OCI-LY7 (cell line): ENCODE measurements at regions not wholly inside any gene's neighbourhood (a gene's known extent, or its start where the extent isn't known, plus 50 kb on each side); places are given as distances from the start of the nearest gene placed in this dataset.

Experiments used
- BruUV-seq: library from RNA; stranded (reverse); fragments of 400-500 nt; replicated peaks from 2 replicates; lab custom pipeline; 2021; lab: Mats Ljungman, UMichigan
- CTCF ChIA-PET: fragments of 300-600 bp; sonication (Branson Sonifier 250); formaldehyde crosslinking; loops from one replicate; lab custom pipeline; 2022; ENCODE audit warnings: antibody characterized with exemption; ENCODE audit not compliant: unreplicated experiment; lab: Charles Lee
- POLR2A ChIA-PET: fragments of 300-600 bp; sonication (Branson Sonifier 250); formaldehyde crosslinking; loops from one replicate; lab custom pipeline; 2022; ENCODE audit warnings: antibody characterized with exemption; lab: Charles Lee
- DNase-seq: peaks from one replicate; pipeline ENCODE4 v3.0.0-alpha.2; 2015; ENCODE audit warnings: low spot score
- H2AFZ ChIP-seq: fragments of 200-600 bp; sonication (generic), shearing (Covaris generic); 2 replicates; pipeline ENCODE4 v1.6.1; 2014; ENCODE audit warnings: mild to moderate bottlenecking, antibody characterized with exemption, low read length, moderate library complexity
- H3K27ac ChIP-seq: fragments of 200-600 bp; sonication (generic); 2 replicates; pipeline ENCODE4 v1.5.1; 2014; ENCODE audit warnings: mixed run types, low read depth, mild to moderate bottlenecking, moderate library complexity, low read length, inconsistent platforms; ENCODE audit not compliant: poor library complexity, severe bottlenecking
- H3K36me3 ChIP-seq: fragments of 200-600 bp; sonication (generic); 2 replicates; pipeline ENCODE4 v1.6.1; 2014; ENCODE audit warnings: mild to moderate bottlenecking, antibody characterized with exemption, low read length, moderate library complexity, mixed read lengths; ENCODE audit not compliant: insufficient read depth
- H3K4me1 ChIP-seq: fragments of 200-600 bp; sonication (generic); 2 replicates; pipeline ENCODE4 v1.5.1; 2014; ENCODE audit warnings: mild to moderate bottlenecking, low read length; ENCODE audit not compliant: insufficient read depth, poor library complexity, severe bottlenecking
- H3K4me2 ChIP-seq: fragments of 200-600 bp; sonication (generic); 2 replicates; pipeline ENCODE4 v1.6.1; 2014; ENCODE audit warnings: mild to moderate bottlenecking, low read length
- H3K4me3 ChIP-seq: fragments of 200-600 bp; sonication (generic); 2 replicates; pipeline ENCODE4 v1.5.1; 2014; ENCODE audit warnings: mild to moderate bottlenecking, low read depth, low read length; ENCODE audit not compliant: poor library complexity, severe bottlenecking
- H3K79me2 ChIP-seq: fragments of 200-600 bp; sonication (generic); 2 replicates; pipeline ENCODE4 v1.6.1; 2016; ENCODE audit warnings: low read depth, mild to moderate bottlenecking, low read length, moderate library complexity, mixed read lengths; ENCODE audit not compliant: insufficient read depth
- H3K9me2 ChIP-seq: fragments of 200-600 bp; sonication (generic); 2 replicates; pipeline ENCODE4 v1.6.1; 2016; ENCODE audit warnings: mild to moderate bottlenecking, low read length, mixed read lengths; ENCODE audit not compliant: insufficient read depth
- H3K9me3 ChIP-seq: fragments of 200-600 bp; sonication (generic); 2 replicates; pipeline ENCODE4 v1.6.1; 2014; ENCODE audit warnings: mild to moderate bottlenecking, mixed run types, low read length, mixed read lengths
- H4K20me1 ChIP-seq: fragments of 200-600 bp; sonication (generic); 2 replicates; pipeline ENCODE4 v1.6.1; 2014; ENCODE audit warnings: mild to moderate bottlenecking, antibody characterized with exemption, low read length, moderate library complexity, mixed read lengths; ENCODE audit not compliant: insufficient read depth
- CTCF ChIP-seq: fragments of 200-600 bp; sonication (generic); conservative IDR thresholded peaks from 2 replicates; pipeline ENCODE4 v1.5.1; 2014; ENCODE audit warnings: mild to moderate bottlenecking, antibody characterized with exemption, low read length, moderate library complexity, mixed read lengths
- EZH2phosphoT487 ChIP-seq: fragments of 200-600 bp; sonication (generic); IDR thresholded peaks from 2 replicates; pipeline ENCODE4 v1.6.1; 2018; ENCODE audit warnings: low read depth, borderline replicate concordance, mild to moderate bottlenecking, mixed run types, antibody characterized with exemption, low read length, moderate library complexity, mixed read lengths
- intact Hi-C: fragments of 100-400 bp; cut with micrococcal nuclease; formaldehyde crosslinking; loops from one replicate; pipeline ENCODE4 v1.10.0; 2022; ENCODE audit not compliant: unreplicated experiment

- CTCF ChIA-PET: no interaction called here
- H3K4me3 ChIP-seq: no peak overlapping the region
- H3K4me1 ChIP-seq: no peaks in the 10 kb centered on the region
- DNase-seq: no peak
- no peak overlapping the region for H3K4me2 ChIP-seq
- no peaks in the 10 kb centered on the region for H3K9me3 ChIP-seq
- intact Hi-C loops: no loop called here
- H4K20me1 ChIP-seq: no peaks in the 10 kb centered on the region
- no peaks in the 10 kb centered on the region for H3K36me3 ChIP-seq
- no peaks in the 10 kb centered on the region for H3K9me2 ChIP-seq
- H2AFZ ChIP-seq: no peak overlapping the region
- POLR2A ChIA-PET: no interaction called here
- no peak overlapping the region for H3K27ac ChIP-seq
- TF ChIP-seq EZH2phosphoT487 (no peak), CTCF (no peak)
- H3K79me2 ChIP-seq: no peaks in the 10 kb centered on the region
- no TSS peak for BruUV-seq
Observed at GRCh38 chr12:74455429-74455828, 82.2 kb upstream of the ATXN7L3B start.

- ChIA-PET POLR2A (no interaction called here), CTCF (no interaction called here)
- intact Hi-C loops: no loop called here
- DNase-seq: no peak
- no peaks in the 10 kb centered on the region for H3K4me1 ChIP-seq
- no peak overlapping the region for H3K4me2 ChIP-seq
- no peaks in the 10 kb centered on the region for H3K36me3 ChIP-seq
- no peaks in the 10 kb centered on the region for H3K9me3 ChIP-seq
- no peak overlapping the region for H2AFZ ChIP-seq
- no peaks in the 10 kb centered on the region for H3K9me2 ChIP-seq
- no peak overlapping the region for H3K27ac ChIP-seq
- no peak for TF ChIP-seq EZH2phosphoT487
- TF ChIP-seq CTCF: no peak
- H4K20me1 ChIP-seq: no peaks in the 10 kb centered on the region
- H3K79me2 ChIP-seq: no peaks in the 10 kb centered on the region
- no peak overlapping the region for H3K4me3 ChIP-seq
- BruUV-seq: no TSS peak
Observed at GRCh38 chr12:74456431-74456830, 81.2 kb upstream of the ATXN7L3B start.

GRCh38 chr12:74468401-74468800 is 69.2 kb upstream of the ATXN7L3B start:
- Histone ChIP-seq H3K4me3 (no peak overlapping the region), H3K36me3 (no peaks in the 10 kb centered on the region), H3K4me1 (no peaks in the 10 kb centered on the region), H3K27ac (no peak overlapping the region), H4K20me1 (no peaks in the 10 kb centered on the region), H3K9me3 (no peaks in the 10 kb centered on the region), H3K9me2 (no peaks in the 10 kb centered on the region), H2AFZ (no peak overlapping the region), H3K4me2 (no peak overlapping the region), H3K79me2 (no peaks in the 10 kb centered on the region)
- ChIA-PET POLR2A (interaction anchor here (0.7 kb wide), 1 partner anchor 18 kb away, joined by 3 read pairs; no protein-coding TSS in a partner anchor), CTCF (no interaction called here)
- no peak for DNase-seq
- TF ChIP-seq EZH2phosphoT487 (no peak), CTCF (no peak)
- intact Hi-C loops: no loop called here
- no TSS peak for BruUV-seq
